HEK293T (cell line): ENCODE measurements at regions not wholly inside any gene's neighbourhood (a gene's known extent, or its start where the extent isn't known, plus 50 kb on each side); places are given as distances from the start of the nearest gene placed in this dataset.

ENCODE experiments used
- ARNT ChIP-seq: fragments of 450-650 bp; IDR thresholded peaks from 2 replicates; pipeline ENCODE4 v1.6.1; 2017; ENCODE audit warnings: mild to moderate bottlenecking
- BHLHE40 ChIP-seq: fragments of 450-650 bp; IDR thresholded peaks from 2 replicates; pipeline ENCODE4 v1.6.1; 2016; ENCODE audit warnings: mild to moderate bottlenecking, moderate library complexity, borderline replicate concordance
- FOXA1 ChIP-seq: fragments of 450-650 bp; IDR thresholded peaks from 2 replicates; pipeline ENCODE4 v1.6.1; 2016; ENCODE audit warnings: mild to moderate bottlenecking
- FOXK2 ChIP-seq: fragments of 450-650 bp; IDR thresholded peaks from 2 replicates; pipeline ENCODE4 v1.6.1; 2016; ENCODE audit warnings: mild to moderate bottlenecking
- FOXM1 ChIP-seq: fragments of 450-650 bp; IDR thresholded peaks from 2 replicates; pipeline ENCODE4 v1.6.1; 2017; ENCODE audit warnings: mild to moderate bottlenecking, borderline replicate concordance
- HDGF ChIP-seq: fragments of 450-650 bp; IDR thresholded peaks from 2 replicates; pipeline ENCODE4 v1.6.1; 2017; ENCODE audit warnings: antibody characterized with exemption, borderline replicate concordance
- L3MBTL2 ChIP-seq: fragments of 450-650 bp; conservative IDR thresholded peaks from 2 replicates; pipeline ENCODE4 v1.6.1; 2016; ENCODE audit warnings: mild to moderate bottlenecking
- LEF1 ChIP-seq: fragments of 450-650 bp; IDR thresholded peaks from 2 replicates; pipeline ENCODE4 v1.6.1; 2017; ENCODE audit warnings: mild to moderate bottlenecking, borderline replicate concordance
- SP1 ChIP-seq: fragments of 450-650 bp; IDR thresholded peaks from 2 replicates; pipeline ENCODE4 v1.6.1; 2017
- SUZ12 ChIP-seq: fragments of 450-650 bp; IDR thresholded peaks from 2 replicates; pipeline ENCODE4 v1.6.1; 2016; ENCODE audit warnings: mild to moderate bottlenecking
- TARDBP ChIP-seq: fragments of 450-650 bp; IDR thresholded peaks from 2 replicates; pipeline ENCODE4 v1.6.1; 2016
- ZNF384 ChIP-seq: fragments of 450-650 bp; IDR thresholded peaks from 2 replicates; pipeline ENCODE4 v1.6.1; 2016

DNA sequence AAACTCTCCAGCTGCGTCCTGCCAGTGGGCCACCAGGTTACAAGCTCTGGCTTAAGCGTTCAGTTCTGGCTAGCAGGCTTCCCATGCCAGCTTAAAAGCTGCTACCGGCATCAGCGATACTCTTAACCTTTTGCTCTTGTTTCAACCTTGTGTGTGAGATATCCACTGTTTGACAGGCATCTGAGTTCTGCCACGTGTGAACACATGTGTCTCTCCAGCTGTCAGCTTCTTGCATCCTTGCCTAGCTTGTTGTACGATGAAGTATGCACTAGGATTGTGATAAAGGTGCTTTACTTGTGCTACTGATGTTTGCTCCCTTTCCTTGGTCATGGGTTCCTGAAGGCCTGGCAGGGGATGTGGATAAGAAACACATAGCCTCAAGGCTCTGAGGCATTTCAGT is 201.6 kb downstream of the PRDM2 start:
- TF ChIP-seq BHLHE40 (no peak), SUZ12 (no peak), FOXK2 (no peak), HDGF (no peak), FOXA1 (no peak), LEF1 (no peak), TARDBP (no peak), SP1 (no peak), L3MBTL2 (no peak), ARNT (no peak), ZNF384 (no peak), FOXM1 (no peak)
